GM23338 (cell line): ENCODE measurements at regions not wholly inside any gene's neighbourhood (a gene's known extent, or its start where the extent isn't known, plus 50 kb on each side); places are given as distances from the start of the nearest gene placed in this dataset.
A peak's percentile ranks its signal among the peaks of the same experiment; 100 is the strongest.

Experiments used
- ATAC-seq: fragments of 200-7000 bp; cut with Tn5 transposase; 3 replicates; pipeline ENCODE4 v1.9.1; 2020
- DNase-seq: peaks from one replicate; pipeline ENCODE4 v3.0.0-alpha.2; 2015; ENCODE audit warnings: low spot score
- H2AFZ ChIP-seq: fragments of 200-600 bp; sonication (generic); 2 replicates; pipeline ENCODE4 v1.8.0; 2016; ENCODE audit warnings: antibody characterized with exemption, mild to moderate bottlenecking, moderate library complexity
- H3F3A ChIP-seq: fragments of 200-600 bp; sonication (generic); replicated peaks from 2 replicates; pipeline ENCODE4 v1.8.0; 2017; ENCODE audit warnings: antibody characterized with exemption, mixed run types, low read depth
- H3K27ac ChIP-seq: fragments of 200-600 bp; sonication (generic); 2 replicates; pipeline ENCODE4 v1.6.1; 2016; ENCODE audit warnings: low read depth
- H3K27me3 ChIP-seq: fragments of 200-600 bp; sonication (generic); 2 replicates; pipeline ENCODE4 v1.8.0; 2016; ENCODE audit warnings: mild to moderate bottlenecking, mixed run types, moderate library complexity; ENCODE audit not compliant: insufficient read depth
- H3K36me3 ChIP-seq: fragments of 200-600 bp; sonication (generic); 2 replicates; pipeline ENCODE4 v1.8.0; 2016; ENCODE audit warnings: mild to moderate bottlenecking; ENCODE audit not compliant: insufficient read depth
- H3K4me1 ChIP-seq: fragments of 200-600 bp; sonication (generic); 2 replicates; pipeline ENCODE4 v1.8.0; 2016; ENCODE audit warnings: mild to moderate bottlenecking, moderate library complexity; ENCODE audit not compliant: insufficient read depth
- H3K4me2 ChIP-seq: fragments of 200-600 bp; sonication (generic); 2 replicates; pipeline ENCODE4 v1.7.1; 2017; ENCODE audit warnings: mixed run types
- H3K4me3 ChIP-seq: fragments of 200-600 bp; sonication (generic); 2 replicates; pipeline ENCODE4 v1.6.1; 2016; ENCODE audit warnings: mixed run types
- H3K79me2 ChIP-seq: fragments of 200-600 bp; sonication (generic); replicated peaks from 2 replicates; pipeline ENCODE4 v1.8.0; 2017; ENCODE audit warnings: mild to moderate bottlenecking; ENCODE audit not compliant: insufficient read depth
- H3K9me2 ChIP-seq: fragments of 200-600 bp; sonication (generic); 2 replicates; pipeline ENCODE4 v1.8.0; 2017; ENCODE audit not compliant: insufficient read depth
- H4K20me1 ChIP-seq: fragments of 200-600 bp; sonication (generic); replicated peaks from 2 replicates; pipeline ENCODE4 v1.8.0; 2017; ENCODE audit warnings: mild to moderate bottlenecking; ENCODE audit not compliant: insufficient read depth
- H3K27ac Mint-ChIP-seq: 2 replicates; pipeline ENCODE4 v1.8.0; 2020; ENCODE audit warnings: inconsistent platforms, mild to moderate bottlenecking, moderate library complexity, mixed read lengths
- H3K27me3 Mint-ChIP-seq: 3 replicates; pipeline ENCODE4 v1.8.0; 2022; ENCODE audit warnings: low read depth, mild to moderate bottlenecking, moderate library complexity, mixed read lengths, inconsistent platforms; ENCODE audit not compliant: insufficient read depth, poor library complexity
- H3K36me3 Mint-ChIP-seq: 3 replicates; pipeline ENCODE4 v1.8.0; 2021; ENCODE audit warnings: low read depth, mild to moderate bottlenecking, inconsistent platforms, moderate library complexity, mixed read lengths
- H3K4me1 Mint-ChIP-seq: 3 replicates; pipeline ENCODE4 v1.8.0; 2020; ENCODE audit warnings: mild to moderate bottlenecking, inconsistent platforms, mixed read lengths
- H3K4me3 Mint-ChIP-seq: 3 replicates; pipeline ENCODE4 v1.8.0; 2021; ENCODE audit warnings: moderate library complexity, mild to moderate bottlenecking, inconsistent platforms, mixed read lengths
- H3K9me3 Mint-ChIP-seq: 3 replicates; pipeline ENCODE4 v1.8.0; 2020; ENCODE audit warnings: moderate library complexity, mild to moderate bottlenecking, inconsistent platforms, mixed read lengths
- CREB1 ChIP-seq: fragments of 250-450 bp; sonication (Bioruptor Pico); IDR thresholded peaks from 2 replicates; pipeline ENCODE4 v1.5.0; 2020; ENCODE audit warnings: low read depth, mild to moderate bottlenecking, moderate library complexity
- EZH2phosphoT487 ChIP-seq: fragments of 200-600 bp; sonication (generic); IDR thresholded peaks from one replicate; pipeline ENCODE4 v1.8.1; 2018; ENCODE audit warnings: antibody characterized with exemption; ENCODE audit not compliant: unreplicated experiment
- STAT1 ChIP-seq: IDR thresholded peaks from one replicate; pipeline ENCODE4 v1.6.1; 2016; ENCODE audit warnings: antibody characterized with exemption; ENCODE audit not compliant: unreplicated experiment
- TF ChIP-seq, protein P1 (sequence below): fragments of 250-450 bp; sonication (Bioruptor Pico); IDR thresholded peaks from 2 replicates; pipeline ENCODE4 v1.5.0; 2020; ENCODE audit warnings: mild to moderate bottlenecking, moderate library complexity
- TF ChIP-seq, protein P2 (sequence below), 2 experiments: fragments of 200-600 bp in 1 of 2; sonication (generic) in 1 of 2; conservative IDR thresholded peaks; 2 replicates each; pipeline versions ENCODE4 v1.5.1 to v1.6.1; 2016 to 2017; ENCODE audit warnings: antibody characterized with exemption in 2 of 2, low read depth in 2 of 2, mild to moderate bottlenecking in 2 of 2, moderate library complexity in 1 of 2
- TF ChIP-seq, protein P3 (sequence below): IDR thresholded peaks from one replicate; pipeline ENCODE4 v1.6.1; 2018; ENCODE audit warnings: antibody characterized with exemption; ENCODE audit not compliant: unreplicated experiment

DNA sequence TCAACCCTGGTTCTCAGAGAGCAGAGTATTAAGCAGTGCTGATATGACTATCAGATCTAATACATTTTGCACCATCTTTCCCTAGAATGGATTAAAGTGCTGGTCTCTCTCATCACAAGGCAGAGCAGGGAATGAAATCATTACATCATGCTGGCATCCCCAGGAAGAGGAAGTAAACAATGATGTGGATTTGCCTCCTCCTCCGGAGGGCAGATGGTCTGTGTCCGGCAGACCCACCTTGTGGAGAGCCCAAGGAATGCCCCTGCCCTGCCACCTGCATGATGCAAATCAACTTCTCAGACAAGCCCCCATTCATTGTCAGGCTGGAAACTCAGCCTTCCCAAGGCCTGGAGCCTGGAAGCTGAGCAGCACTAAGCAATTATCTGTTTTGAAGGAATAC is 1149.1 kb downstream of the VRK1 start:
- H4K20me1 ChIP-seq: no peaks in the 10 kb centered on the region
- no peak overlapping the region; the same call in 1 of the 2 replicates for H2AFZ ChIP-seq
- no peaks in the 10 kb centered on the region for H3K36me3 ChIP-seq
- H3K27ac ChIP-seq: no peak overlapping the region
- no peaks in the 10 kb centered on the region for H3K27me3 ChIP-seq
- H3K27ac Mint-ChIP-seq: no peak overlapping the region; the same call in 1 of the 2 replicates
- no peak overlapping the region for H3K4me3 ChIP-seq
- H3K9me2 ChIP-seq: peaks cover 13% of the 10 kb centered on the region
- H3K27me3 Mint-ChIP-seq: peaks cover 6% of the 10 kb centered on the region
- peak; percentile 50 for DNase-seq
- H3K4me1 Mint-ChIP-seq: peaks cover 20% of the 10 kb centered on the region
- peak; percentile 67 for ATAC-seq
- no peak overlapping the region for H3K4me2 ChIP-seq
- no peak for TF ChIP-seq CREB1 (CRISPR knock-in tag)
- TF ChIP-seq, protein P1, sequence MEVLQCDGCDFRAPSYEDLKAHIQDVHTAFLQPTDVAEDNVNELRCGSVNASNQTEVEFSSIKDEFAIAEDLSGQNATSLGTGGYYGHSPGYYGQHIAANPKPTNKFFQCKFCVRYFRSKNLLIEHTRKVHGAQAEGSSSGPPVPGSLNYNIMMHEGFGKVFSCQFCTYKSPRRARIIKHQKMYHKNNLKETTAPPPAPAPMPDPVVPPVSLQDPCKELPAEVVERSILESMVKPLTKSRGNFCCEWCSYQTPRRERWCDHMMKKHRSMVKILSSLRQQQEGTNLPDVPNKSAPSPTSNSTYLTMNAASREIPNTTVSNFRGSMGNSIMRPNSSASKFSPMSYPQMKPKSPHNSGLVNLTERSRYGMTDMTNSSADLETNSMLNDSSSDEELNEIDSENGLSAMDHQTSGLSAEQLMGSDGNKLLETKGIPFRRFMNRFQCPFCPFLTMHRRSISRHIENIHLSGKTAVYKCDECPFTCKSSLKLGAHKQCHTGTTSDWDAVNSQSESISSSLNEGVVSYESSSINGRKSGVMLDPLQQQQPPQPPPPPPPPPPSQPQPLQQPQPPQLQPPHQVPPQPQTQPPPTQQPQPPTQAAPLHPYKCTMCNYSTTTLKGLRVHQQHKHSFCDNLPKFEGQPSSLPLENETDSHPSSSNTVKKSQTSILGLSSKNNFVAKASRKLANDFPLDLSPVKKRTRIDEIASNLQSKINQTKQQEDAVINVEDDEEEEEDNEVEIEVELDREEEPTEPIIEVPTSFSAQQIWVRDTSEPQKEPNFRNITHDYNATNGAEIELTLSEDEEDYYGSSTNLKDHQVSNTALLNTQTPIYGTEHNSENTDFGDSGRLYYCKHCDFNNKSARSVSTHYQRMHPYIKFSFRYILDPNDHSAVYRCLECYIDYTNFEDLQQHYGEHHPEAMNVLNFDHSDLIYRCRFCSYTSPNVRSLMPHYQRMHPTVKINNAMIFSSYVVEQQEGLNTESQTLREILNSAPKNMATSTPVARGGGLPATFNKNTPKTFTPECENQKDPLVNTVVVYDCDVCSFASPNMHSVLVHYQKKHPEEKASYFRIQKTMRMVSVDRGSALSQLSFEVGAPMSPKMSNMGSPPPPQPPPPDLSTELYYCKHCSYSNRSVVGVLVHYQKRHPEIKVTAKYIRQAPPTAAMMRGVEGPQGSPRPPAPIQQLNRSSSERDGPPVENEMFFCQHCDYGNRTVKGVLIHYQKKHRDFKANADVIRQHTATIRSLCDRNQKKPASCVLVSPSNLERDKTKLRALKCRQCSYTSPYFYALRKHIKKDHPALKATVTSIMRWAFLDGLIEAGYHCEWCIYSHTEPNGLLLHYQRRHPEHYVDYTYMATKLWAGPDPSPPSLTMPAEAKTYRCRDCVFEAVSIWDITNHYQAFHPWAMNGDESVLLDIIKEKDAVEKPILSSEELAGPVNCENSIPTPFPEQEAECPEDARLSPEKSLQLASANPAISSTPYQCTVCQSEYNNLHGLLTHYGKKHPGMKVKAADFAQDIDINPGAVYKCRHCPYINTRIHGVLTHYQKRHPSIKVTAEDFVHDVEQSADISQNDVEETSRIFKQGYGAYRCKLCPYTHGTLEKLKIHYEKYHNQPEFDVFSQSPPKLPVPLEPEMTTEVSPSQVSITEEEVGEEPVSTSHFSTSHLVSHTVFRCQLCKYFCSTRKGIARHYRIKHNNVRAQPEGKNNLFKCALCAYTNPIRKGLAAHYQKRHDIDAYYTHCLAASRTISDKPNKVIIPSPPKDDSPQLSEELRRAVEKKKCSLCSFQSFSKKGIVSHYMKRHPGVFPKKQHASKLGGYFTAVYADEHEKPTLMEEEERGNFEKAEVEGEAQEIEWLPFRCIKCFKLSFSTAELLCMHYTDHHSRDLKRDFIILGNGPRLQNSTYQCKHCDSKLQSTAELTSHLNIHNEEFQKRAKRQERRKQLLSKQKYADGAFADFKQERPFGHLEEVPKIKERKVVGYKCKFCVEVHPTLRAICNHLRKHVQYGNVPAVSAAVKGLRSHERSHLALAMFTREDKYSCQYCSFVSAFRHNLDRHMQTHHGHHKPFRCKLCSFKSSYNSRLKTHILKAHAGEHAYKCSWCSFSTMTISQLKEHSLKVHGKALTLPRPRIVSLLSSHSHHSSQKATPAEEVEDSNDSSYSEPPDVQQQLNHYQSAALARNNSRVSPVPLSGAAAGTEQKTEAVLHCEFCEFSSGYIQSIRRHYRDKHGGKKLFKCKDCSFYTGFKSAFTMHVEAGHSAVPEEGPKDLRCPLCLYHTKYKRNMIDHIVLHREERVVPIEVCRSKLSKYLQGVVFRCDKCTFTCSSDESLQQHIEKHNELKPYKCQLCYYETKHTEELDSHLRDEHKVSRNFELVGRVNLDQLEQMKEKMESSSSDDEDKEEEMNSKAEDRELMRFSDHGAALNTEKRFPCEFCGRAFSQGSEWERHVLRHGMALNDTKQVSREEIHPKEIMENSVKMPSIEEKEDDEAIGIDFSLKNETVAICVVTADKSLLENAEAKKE: no peak
- TF ChIP-seq EZH2phosphoT487: no peak
- TF ChIP-seq, protein P2, sequence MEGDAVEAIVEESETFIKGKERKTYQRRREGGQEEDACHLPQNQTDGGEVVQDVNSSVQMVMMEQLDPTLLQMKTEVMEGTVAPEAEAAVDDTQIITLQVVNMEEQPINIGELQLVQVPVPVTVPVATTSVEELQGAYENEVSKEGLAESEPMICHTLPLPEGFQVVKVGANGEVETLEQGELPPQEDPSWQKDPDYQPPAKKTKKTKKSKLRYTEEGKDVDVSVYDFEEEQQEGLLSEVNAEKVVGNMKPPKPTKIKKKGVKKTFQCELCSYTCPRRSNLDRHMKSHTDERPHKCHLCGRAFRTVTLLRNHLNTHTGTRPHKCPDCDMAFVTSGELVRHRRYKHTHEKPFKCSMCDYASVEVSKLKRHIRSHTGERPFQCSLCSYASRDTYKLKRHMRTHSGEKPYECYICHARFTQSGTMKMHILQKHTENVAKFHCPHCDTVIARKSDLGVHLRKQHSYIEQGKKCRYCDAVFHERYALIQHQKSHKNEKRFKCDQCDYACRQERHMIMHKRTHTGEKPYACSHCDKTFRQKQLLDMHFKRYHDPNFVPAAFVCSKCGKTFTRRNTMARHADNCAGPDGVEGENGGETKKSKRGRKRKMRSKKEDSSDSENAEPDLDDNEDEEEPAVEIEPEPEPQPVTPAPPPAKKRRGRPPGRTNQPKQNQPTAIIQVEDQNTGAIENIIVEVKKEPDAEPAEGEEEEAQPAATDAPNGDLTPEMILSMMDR (conservative IDR thresholded peaks at IDR 0.05; ENCODE audit: low read depth in 2 of 2): peak in 1 of 2 experiments; percentile 19; a peak in 1 of 4 replicates
- TF ChIP-seq, protein P3, sequence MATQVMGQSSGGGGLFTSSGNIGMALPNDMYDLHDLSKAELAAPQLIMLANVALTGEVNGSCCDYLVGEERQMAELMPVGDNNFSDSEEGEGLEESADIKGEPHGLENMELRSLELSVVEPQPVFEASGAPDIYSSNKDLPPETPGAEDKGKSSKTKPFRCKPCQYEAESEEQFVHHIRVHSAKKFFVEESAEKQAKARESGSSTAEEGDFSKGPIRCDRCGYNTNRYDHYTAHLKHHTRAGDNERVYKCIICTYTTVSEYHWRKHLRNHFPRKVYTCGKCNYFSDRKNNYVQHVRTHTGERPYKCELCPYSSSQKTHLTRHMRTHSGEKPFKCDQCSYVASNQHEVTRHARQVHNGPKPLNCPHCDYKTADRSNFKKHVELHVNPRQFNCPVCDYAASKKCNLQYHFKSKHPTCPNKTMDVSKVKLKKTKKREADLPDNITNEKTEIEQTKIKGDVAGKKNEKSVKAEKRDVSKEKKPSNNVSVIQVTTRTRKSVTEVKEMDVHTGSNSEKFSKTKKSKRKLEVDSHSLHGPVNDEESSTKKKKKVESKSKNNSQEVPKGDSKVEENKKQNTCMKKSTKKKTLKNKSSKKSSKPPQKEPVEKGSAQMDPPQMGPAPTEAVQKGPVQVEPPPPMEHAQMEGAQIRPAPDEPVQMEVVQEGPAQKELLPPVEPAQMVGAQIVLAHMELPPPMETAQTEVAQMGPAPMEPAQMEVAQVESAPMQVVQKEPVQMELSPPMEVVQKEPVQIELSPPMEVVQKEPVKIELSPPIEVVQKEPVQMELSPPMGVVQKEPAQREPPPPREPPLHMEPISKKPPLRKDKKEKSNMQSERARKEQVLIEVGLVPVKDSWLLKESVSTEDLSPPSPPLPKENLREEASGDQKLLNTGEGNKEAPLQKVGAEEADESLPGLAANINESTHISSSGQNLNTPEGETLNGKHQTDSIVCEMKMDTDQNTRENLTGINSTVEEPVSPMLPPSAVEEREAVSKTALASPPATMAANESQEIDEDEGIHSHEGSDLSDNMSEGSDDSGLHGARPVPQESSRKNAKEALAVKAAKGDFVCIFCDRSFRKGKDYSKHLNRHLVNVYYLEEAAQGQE: no peak
- no peak for TF ChIP-seq STAT1
- H3K4me1 ChIP-seq: no peaks in the 10 kb centered on the region
- H3F3A ChIP-seq: no peaks in the 10 kb centered on the region
- no peak overlapping the region for H3K4me3 Mint-ChIP-seq
- no peaks in the 10 kb centered on the region for H3K36me3 Mint-ChIP-seq
- H3K9me3 Mint-ChIP-seq: peaks cover 6% of the 10 kb centered on the region
- H3K79me2 ChIP-seq: no peaks in the 10 kb centered on the region
